A549 (cell line): ENCODE measurements at regions not wholly inside any gene's neighbourhood (a gene's known extent, or its start where the extent isn't known, plus 50 kb on each side); places are given as distances from the start of the nearest gene placed in this dataset.

Experiments
- ATAC-seq, 2 experiments: fragments of 200-7000 bp in 1 of 2; fragments of >200 bp in 1 of 2; cut with Nextera tagmentation in 1 of 2; cut with Tn5 transposase in 1 of 2; 3 replicates each; pipeline versions ENCODE4 v1.8.0 to v1.9.1; 2018 to 2020; ENCODE audit warnings: mild to moderate bottlenecking in 1 of 2, moderate library complexity in 1 of 2
- CTCF ChIA-PET: fragments of 300-600 bp; sonication (Branson Sonifier 250); formaldehyde crosslinking; extraction: SDS; loops from one replicate; lab custom pipeline; 2021; ENCODE audit warnings: antibody characterized with exemption, inconsistent platforms; lab: Yijun Ruan, JAX
- POLR2A ChIA-PET: fragments of 350-600 bp; formaldehyde crosslinking; extraction: SDS; loops from one replicate; lab custom pipeline; 2021; ENCODE audit warnings: antibody characterized with exemption, inconsistent platforms; lab: Yijun Ruan, JAX
- DNase-seq, 2 experiments: peaks; one replicate each; pipeline versions ENCODE4 v3.0.0 to v3.0.0-alpha.2; 2011 to 2016; ENCODE audit warnings: low read depth in 1 of 2, low spot score in 1 of 2
- FAIRE-seq: peaks from 2 replicates; lab custom pipeline; 2011; peaks lifted over from hg19 to GRCh38; lab: Jason Lieb, UNC
- H3K27ac ChIP-seq, 2 experiments: fragments of >200 bp; sonication (Bioruptor Twin); formaldehyde crosslinking; 3 replicates each; pipeline ENCODE4 v1.5.1; 2016 to 2017
- H3K4me1 ChIP-seq: fragments of >200 bp; sonication (Bioruptor Twin); formaldehyde crosslinking; 3 replicates; pipeline ENCODE4 v1.6.1; 2016
- H3K4me2 ChIP-seq: fragments of >200 bp; sonication (Bioruptor Twin); formaldehyde crosslinking; 3 replicates; pipeline ENCODE4 v1.6.1; 2016
- H3K4me3 ChIP-seq: fragments of >200 bp; sonication (Bioruptor Twin); formaldehyde crosslinking; 3 replicates; pipeline ENCODE4 v1.5.1; 2016
- H3K9me3 ChIP-seq: fragments of >200 bp; sonication (Bioruptor Twin); formaldehyde crosslinking; 3 replicates; pipeline ENCODE4 v1.6.1; 2016
- CHD4 ChIP-seq: fragments of 200-600 bp; sonication (generic); IDR thresholded peaks from 2 replicates; pipeline ENCODE4 v1.6.1; 2016; ENCODE audit warnings: antibody characterized with exemption, mild to moderate bottlenecking, borderline replicate concordance
- EHF ChIP-seq: fragments of 250-450 bp; sonication (Bioruptor Pico); IDR thresholded peaks from 2 replicates; pipeline ENCODE4 v1.5.0; 2020; ENCODE audit warnings: mild to moderate bottlenecking
- EHMT2 ChIP-seq: fragments of 200-600 bp; sonication (generic); IDR thresholded peaks from 2 replicates; pipeline ENCODE4 v1.6.1; 2016; ENCODE audit warnings: antibody characterized with exemption, low read depth, mild to moderate bottlenecking, moderate library complexity
- EP300 ChIP-seq, 2 experiments: fragments of >200 bp; sonication (Bioruptor Twin); formaldehyde crosslinking; IDR thresholded peaks; 2 replicates in 1 of 2; 3 replicates in 1 of 2; pipeline ENCODE4 v1.6.1; 2016 to 2017
- FOSL2 ChIP-seq, 2 experiments: fragments of 450-650 bp in 1 of 2; fragments of >200 bp in 1 of 2; sonication (Bioruptor Twin) in 1 of 2; formaldehyde crosslinking; IDR thresholded peaks; 2 replicates each; pipeline versions ENCODE4 v1.5.0 to v1.6.1; 2016 to 2020; ENCODE audit warnings: mild to moderate bottlenecking in 1 of 2, moderate library complexity in 1 of 2
- FOXS1 ChIP-seq: fragments of 250-450 bp; sonication (Bioruptor Pico); IDR thresholded peaks from 2 replicates; pipeline ENCODE4 v1.5.0; 2020; ENCODE audit warnings: mild to moderate bottlenecking, moderate library complexity
- GATA3 ChIP-seq: IDR thresholded peaks from 2 replicates; pipeline ENCODE4 v1.6.1; 2012; ENCODE audit warnings: borderline replicate concordance
- HOXB5 ChIP-seq: fragments of 250-450 bp; sonication (Bioruptor Pico); IDR thresholded peaks from 2 replicates; pipeline ENCODE4 v1.5.0; 2020; ENCODE audit warnings: mild to moderate bottlenecking, moderate library complexity
- JUN ChIP-seq, 2 experiments: fragments of >200 bp; sonication (Bioruptor Twin); formaldehyde crosslinking; IDR thresholded peaks; 2 replicates in 1 of 2; 3 replicates in 1 of 2; pipeline ENCODE4 v1.6.1; 2016 to 2017
- JUNB ChIP-seq: fragments of >200 bp; sonication (Bioruptor Twin); formaldehyde crosslinking; IDR thresholded peaks from 2 replicates; pipeline ENCODE4 v1.6.1; 2016
- KDM1A ChIP-seq: fragments of 200-600 bp; sonication (generic); IDR thresholded peaks from 2 replicates; pipeline ENCODE4 v1.6.1; 2016; ENCODE audit warnings: low read depth, mild to moderate bottlenecking
- NR3C1 ChIP-seq: fragments of >200 bp; sonication (Bioruptor Twin); formaldehyde crosslinking; IDR thresholded peaks from 3 replicates; pipeline ENCODE4 v1.6.1; 2017
- RAD21 ChIP-seq, 2 experiments: fragments of >200 bp in 1 of 2; sonication (Bioruptor Twin) in 1 of 2; formaldehyde crosslinking in 1 of 2; IDR thresholded peaks in 1 of 2; conservative IDR thresholded peaks in 1 of 2; 2 replicates in 1 of 2; 3 replicates in 1 of 2; pipeline ENCODE4 v1.6.1; 2012 to 2018; ENCODE audit warnings: inconsistent platforms in 1 of 2
- RARB ChIP-seq: fragments of 250-450 bp; sonication (Bioruptor Pico); IDR thresholded peaks from 2 replicates; pipeline ENCODE4 v1.8.0; 2021; ENCODE audit warnings: mild to moderate bottlenecking, moderate library complexity
- RNF2 ChIP-seq: fragments of 200-600 bp; sonication (generic); IDR thresholded peaks from 2 replicates; pipeline ENCODE4 v1.6.1; 2016; ENCODE audit warnings: low read depth, mild to moderate bottlenecking, antibody characterized with exemption, moderate library complexity, borderline replicate concordance
- SMC3 ChIP-seq: fragments of >200 bp; sonication (Bioruptor Twin); formaldehyde crosslinking; IDR thresholded peaks from 3 replicates; pipeline ENCODE4 v1.6.1; 2018; ENCODE audit warnings: inconsistent platforms
- SREBF2 ChIP-seq: fragments of 450-650 bp; IDR thresholded peaks from 2 replicates; pipeline ENCODE4 v1.6.1; 2014; ENCODE audit warnings: mild to moderate bottlenecking, moderate library complexity
- WGBS: methylation state at CpG from one replicate; pipeline ENCODE4 v1.1.6; 2017; ENCODE audit errors: missing lambda C conversion rate; 5-methylcytosine and 5-hydroxymethylcytosine counted together
- TF ChIP-seq, protein P1 (sequence below): IDR thresholded peaks from 2 replicates; pipeline ENCODE4 v1.6.1; 2012; ENCODE audit warnings: low read depth, borderline replicate concordance
- TF ChIP-seq, protein P2 (sequence below): fragments of 200-600 bp; sonication (generic); IDR thresholded peaks from 2 replicates; pipeline ENCODE4 v1.6.1; 2016; ENCODE audit warnings: antibody characterized with exemption, mild to moderate bottlenecking, moderate library complexity
- TF ChIP-seq, protein P3 (sequence below): fragments of 450-650 bp; IDR thresholded peaks from 2 replicates; pipeline ENCODE4 v1.6.1; 2014; ENCODE audit warnings: antibody characterized with exemption
- TF ChIP-seq, protein P4 (sequence below): fragments of 150-350 bp; IDR thresholded peaks from 2 replicates; pipeline ENCODE4 v1.6.1; 2014; ENCODE audit warnings: low read depth, mild to moderate bottlenecking, low read length
- TF ChIP-seq, protein P5 (sequence below): fragments of >200 bp; sonication (Bioruptor Twin); formaldehyde crosslinking; IDR thresholded peaks from 3 replicates; pipeline ENCODE4 v1.6.1; 2016
- TF ChIP-seq, protein P6 (sequence below): fragments of 250-450 bp; sonication (Bioruptor Pico); IDR thresholded peaks from 2 replicates; pipeline ENCODE4 v1.5.0; 2021; ENCODE audit warnings: mild to moderate bottlenecking, moderate library complexity, borderline replicate concordance
- TF ChIP-seq, protein P7 (sequence below): IDR thresholded peaks from 2 replicates; pipeline ENCODE4 v1.6.1; 2012

DNA sequence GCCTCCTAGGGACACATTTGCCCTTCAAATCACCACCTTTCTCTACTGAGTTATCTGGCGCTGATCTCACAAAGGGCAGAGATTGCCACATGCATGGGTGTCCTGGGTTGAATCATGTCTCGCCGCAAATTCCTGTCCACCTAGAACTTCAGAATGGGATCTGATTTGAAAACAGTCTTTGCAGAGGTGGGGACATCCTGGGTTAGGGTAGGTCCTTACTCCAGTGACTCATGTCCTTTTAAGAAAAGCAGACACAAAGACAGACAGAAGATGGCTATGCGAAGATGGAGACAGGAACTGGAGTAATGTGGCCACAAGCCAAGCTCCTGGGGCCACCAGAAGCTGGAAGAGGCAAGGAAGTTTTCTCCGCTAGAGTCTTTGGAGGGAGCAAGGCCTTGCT lies 197.4 kb upstream of the SMIM21 start:
- ChIA-PET CTCF (interaction anchor here (1.0 kb wide), 1 partner anchor 13 kb away, joined by 3 read pairs; no protein-coding TSS in a partner anchor), POLR2A (no interaction called here)
- no peak for FAIRE-seq
- H3K27ac ChIP-seq = no peak overlapping the region
- 58% methylated on average over 5 of the region's 5 CpGs for WGBS
- TF ChIP-seq, protein P1, sequence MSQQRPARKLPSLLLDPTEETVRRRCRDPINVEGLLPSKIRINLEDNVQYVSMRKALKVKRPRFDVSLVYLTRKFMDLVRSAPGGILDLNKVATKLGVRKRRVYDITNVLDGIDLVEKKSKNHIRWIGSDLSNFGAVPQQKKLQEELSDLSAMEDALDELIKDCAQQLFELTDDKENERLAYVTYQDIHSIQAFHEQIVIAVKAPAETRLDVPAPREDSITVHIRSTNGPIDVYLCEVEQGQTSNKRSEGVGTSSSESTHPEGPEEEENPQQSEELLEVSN = no peak
- TF ChIP-seq RARB (no peak), EHMT2 (no peak), NR3C1 (no peak), GATA3 (no peak), HOXB5 (CRISPR knock-in tag) (no peak), RAD21 (conservative IDR thresholded peaks at IDR 0.05 in 1 of 2, IDR thresholded peaks at IDR 0.05 in 1 of 2) (no peak), FOXS1 (CRISPR knock-in tag) (no peak), RNF2 (no peak), JUN (IDR thresholded peaks at IDR 0.05) (no peak), EHF (no peak), JUNB (no peak), SMC3 (no peak), SREBF2 (no peak), EP300 (IDR thresholded peaks at IDR 0.05) (no peak), KDM1A (no peak)
- TF ChIP-seq, protein P2, sequence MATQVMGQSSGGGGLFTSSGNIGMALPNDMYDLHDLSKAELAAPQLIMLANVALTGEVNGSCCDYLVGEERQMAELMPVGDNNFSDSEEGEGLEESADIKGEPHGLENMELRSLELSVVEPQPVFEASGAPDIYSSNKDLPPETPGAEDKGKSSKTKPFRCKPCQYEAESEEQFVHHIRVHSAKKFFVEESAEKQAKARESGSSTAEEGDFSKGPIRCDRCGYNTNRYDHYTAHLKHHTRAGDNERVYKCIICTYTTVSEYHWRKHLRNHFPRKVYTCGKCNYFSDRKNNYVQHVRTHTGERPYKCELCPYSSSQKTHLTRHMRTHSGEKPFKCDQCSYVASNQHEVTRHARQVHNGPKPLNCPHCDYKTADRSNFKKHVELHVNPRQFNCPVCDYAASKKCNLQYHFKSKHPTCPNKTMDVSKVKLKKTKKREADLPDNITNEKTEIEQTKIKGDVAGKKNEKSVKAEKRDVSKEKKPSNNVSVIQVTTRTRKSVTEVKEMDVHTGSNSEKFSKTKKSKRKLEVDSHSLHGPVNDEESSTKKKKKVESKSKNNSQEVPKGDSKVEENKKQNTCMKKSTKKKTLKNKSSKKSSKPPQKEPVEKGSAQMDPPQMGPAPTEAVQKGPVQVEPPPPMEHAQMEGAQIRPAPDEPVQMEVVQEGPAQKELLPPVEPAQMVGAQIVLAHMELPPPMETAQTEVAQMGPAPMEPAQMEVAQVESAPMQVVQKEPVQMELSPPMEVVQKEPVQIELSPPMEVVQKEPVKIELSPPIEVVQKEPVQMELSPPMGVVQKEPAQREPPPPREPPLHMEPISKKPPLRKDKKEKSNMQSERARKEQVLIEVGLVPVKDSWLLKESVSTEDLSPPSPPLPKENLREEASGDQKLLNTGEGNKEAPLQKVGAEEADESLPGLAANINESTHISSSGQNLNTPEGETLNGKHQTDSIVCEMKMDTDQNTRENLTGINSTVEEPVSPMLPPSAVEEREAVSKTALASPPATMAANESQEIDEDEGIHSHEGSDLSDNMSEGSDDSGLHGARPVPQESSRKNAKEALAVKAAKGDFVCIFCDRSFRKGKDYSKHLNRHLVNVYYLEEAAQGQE = no peak
- TF ChIP-seq, protein P3, sequence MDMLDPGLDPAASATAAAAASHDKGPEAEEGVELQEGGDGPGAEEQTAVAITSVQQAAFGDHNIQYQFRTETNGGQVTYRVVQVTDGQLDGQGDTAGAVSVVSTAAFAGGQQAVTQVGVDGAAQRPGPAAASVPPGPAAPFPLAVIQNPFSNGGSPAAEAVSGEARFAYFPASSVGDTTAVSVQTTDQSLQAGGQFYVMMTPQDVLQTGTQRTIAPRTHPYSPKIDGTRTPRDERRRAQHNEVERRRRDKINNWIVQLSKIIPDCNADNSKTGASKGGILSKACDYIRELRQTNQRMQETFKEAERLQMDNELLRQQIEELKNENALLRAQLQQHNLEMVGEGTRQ = no peak
- TF ChIP-seq, protein P4, sequence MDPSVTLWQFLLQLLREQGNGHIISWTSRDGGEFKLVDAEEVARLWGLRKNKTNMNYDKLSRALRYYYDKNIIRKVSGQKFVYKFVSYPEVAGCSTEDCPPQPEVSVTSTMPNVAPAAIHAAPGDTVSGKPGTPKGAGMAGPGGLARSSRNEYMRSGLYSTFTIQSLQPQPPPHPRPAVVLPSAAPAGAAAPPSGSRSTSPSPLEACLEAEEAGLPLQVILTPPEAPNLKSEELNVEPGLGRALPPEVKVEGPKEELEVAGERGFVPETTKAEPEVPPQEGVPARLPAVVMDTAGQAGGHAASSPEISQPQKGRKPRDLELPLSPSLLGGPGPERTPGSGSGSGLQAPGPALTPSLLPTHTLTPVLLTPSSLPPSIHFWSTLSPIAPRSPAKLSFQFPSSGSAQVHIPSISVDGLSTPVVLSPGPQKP = no peak
- TF ChIP-seq, protein P5, sequence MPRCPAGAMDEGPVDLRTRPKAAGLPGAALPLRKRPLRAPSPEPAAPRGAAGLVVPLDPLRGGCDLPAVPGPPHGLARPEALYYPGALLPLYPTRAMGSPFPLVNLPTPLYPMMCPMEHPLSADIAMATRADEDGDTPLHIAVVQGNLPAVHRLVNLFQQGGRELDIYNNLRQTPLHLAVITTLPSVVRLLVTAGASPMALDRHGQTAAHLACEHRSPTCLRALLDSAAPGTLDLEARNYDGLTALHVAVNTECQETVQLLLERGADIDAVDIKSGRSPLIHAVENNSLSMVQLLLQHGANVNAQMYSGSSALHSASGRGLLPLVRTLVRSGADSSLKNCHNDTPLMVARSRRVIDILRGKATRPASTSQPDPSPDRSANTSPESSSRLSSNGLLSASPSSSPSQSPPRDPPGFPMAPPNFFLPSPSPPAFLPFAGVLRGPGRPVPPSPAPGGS = no peak
- H3K4me3 ChIP-seq = no peak overlapping the region
- H3K4me2 ChIP-seq = no peak overlapping the region
- no peak for DNase-seq
- ATAC-seq = no peak
- no peaks in the 10 kb centered on the region for H3K9me3 ChIP-seq
- H3K4me1 ChIP-seq = no peaks in the 10 kb centered on the region

DNA sequence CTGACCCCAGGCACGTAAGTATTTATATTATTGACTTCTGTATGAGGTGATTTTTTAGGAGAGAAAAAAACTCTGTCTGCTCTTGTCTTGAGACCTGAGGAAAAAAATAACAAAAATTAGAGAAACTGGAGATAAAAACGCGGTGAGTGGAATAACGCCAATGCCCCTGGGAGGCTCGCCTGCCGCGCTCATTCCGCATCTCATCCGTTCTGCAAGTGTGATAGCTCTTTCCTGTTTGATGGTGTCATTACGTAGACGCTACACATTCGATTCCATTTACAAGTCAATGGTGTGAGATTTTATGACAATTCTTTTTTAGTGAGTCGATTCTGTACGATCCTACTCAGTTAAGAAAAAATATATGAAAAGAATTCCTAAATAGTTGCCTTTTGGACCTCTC lies 194.3 kb upstream of the SMIM21 start:
- ChIA-PET POLR2A (no interaction called here), CTCF (no interaction called here)
- DNase-seq (no peak), ATAC-seq (no peak), FAIRE-seq (no peak)
- no peak for TF ChIP-seq RAD21 (conservative IDR thresholded peaks at IDR 0.05 in 1 of 2, IDR thresholded peaks at IDR 0.05 in 1 of 2)
- TF ChIP-seq, protein P6, sequence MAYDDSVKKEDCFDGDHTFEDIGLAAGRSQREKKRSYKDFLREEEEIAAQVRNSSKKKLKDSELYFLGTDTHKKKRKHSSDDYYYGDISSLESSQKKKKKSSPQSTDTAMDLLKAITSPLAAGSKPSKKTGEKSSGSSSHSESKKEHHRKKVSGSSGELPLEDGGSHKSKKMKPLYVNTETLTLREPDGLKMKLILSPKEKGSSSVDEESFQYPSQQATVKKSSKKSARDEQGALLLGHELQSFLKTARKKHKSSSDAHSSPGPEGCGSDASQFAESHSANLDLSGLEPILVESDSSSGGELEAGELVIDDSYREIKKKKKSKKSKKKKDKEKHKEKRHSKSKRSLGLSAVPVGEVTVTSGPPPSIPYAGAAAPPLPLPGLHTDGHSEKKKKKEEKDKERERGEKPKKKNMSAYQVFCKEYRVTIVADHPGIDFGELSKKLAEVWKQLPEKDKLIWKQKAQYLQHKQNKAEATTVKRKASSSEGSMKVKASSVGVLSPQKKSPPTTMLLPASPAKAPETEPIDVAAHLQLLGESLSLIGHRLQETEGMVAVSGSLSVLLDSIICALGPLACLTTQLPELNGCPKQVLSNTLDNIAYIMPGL (CRISPR knock-in tag) = no peak
- no peak for TF ChIP-seq KDM1A
- TF ChIP-seq, protein P4 = no peak
- no peak for TF ChIP-seq FOSL2 (IDR thresholded peaks at IDR 0.05)
- TF ChIP-seq FOSL2 (CRISPR knock-in tag; IDR thresholded peaks at IDR 0.05) = no peak
- no peak for TF ChIP-seq FOXS1 (CRISPR knock-in tag)
- no peak for TF ChIP-seq SREBF2
- TF ChIP-seq CHD4 = no peak
- TF ChIP-seq, protein P1 = no peak
- TF ChIP-seq GATA3 = no peak
- TF ChIP-seq JUN (IDR thresholded peaks at IDR 0.05) = no peak
- TF ChIP-seq, protein P7, sequence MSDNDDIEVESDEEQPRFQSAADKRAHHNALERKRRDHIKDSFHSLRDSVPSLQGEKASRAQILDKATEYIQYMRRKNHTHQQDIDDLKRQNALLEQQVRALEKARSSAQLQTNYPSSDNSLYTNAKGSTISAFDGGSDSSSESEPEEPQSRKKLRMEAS = no peak
- H3K4me1 ChIP-seq = no peaks in the 10 kb centered on the region
- no peak overlapping the region for H3K4me2 ChIP-seq
- H3K27ac ChIP-seq = no peak overlapping the region
- H3K9me3 ChIP-seq = no peaks in the 10 kb centered on the region
- WGBS = 58% methylated on average over 14 of the region's 14 CpGs
- H3K4me3 ChIP-seq = no peak overlapping the region
